Activated CD4-positive, CD25-positive, alpha-beta regulatory T cell treated with anti-CD3 and anti-CD28 coated beads, Interleukin-2, amount 50 U/mL, for 24 hours (primary cell): ENCODE measurements at regions not wholly inside any gene's neighbourhood (a gene's known extent, or its start where the extent isn't known, plus 50 kb on each side); places are given as distances from the start of the nearest gene placed in this dataset.

ENCODE experiments used
- ATAC-seq, 2 donors: fragments of 150-1000 bp; cut with Tn5 transposase; one replicate each; pipeline ENCODE4 v1.10.0; 2021; ENCODE audit warnings: mild to moderate bottlenecking in 1 of 2, moderate library complexity in 1 of 2

- ATAC-seq = no peak
Observed at GRCh38 chr1:62989497-62989896, 205.6 kb downstream of the ATG4C start.

- no peak for ATAC-seq
Observed at GRCh38 chr1:62991152-62991551, 207.2 kb downstream of the ATG4C start.

- ATAC-seq = no peak
Observed at GRCh38 chr1:62993844-62994243, 209.9 kb downstream of the ATG4C start.

GRCh38 chr1:62995173-62995572 lies 211.2 kb downstream of the ATG4C start:
- no peak for ATAC-seq

- ATAC-seq = no peak
Observed at GRCh38 chr1:62997884-62998283, 214.0 kb downstream of the ATG4C start.

- no peak for ATAC-seq
Observed at GRCh38 chr1:62998845-62999649, 215.1 kb downstream of the ATG4C start.

GRCh38 chr1:63000508-63000907 lies 216.6 kb downstream of the ATG4C start:
- no peak for ATAC-seq

GRCh38 chr1:63004868-63005267 lies 220.9 kb downstream of the ATG4C start:
- no peak for ATAC-seq

GRCh38 chr1:63005812-63006211 lies 221.9 kb downstream of the ATG4C start:
- peak in 1 of 2 donors; percentile 17 for ATAC-seq

- ATAC-seq = no peak
Observed at GRCh38 chr1:63009421-63009820, 225.5 kb downstream of the ATG4C start.

- no peak for ATAC-seq
Observed at GRCh38 chr1:63010913-63011660, 227.2 kb downstream of the ATG4C start.

GRCh38 chr1:63012339-63012738 lies 228.4 kb downstream of the ATG4C start:
- no peak for ATAC-seq

GRCh38 chr1:63014267-63014666 lies 230.3 kb downstream of the ATG4C start:
- ATAC-seq = no peak

- no peak for ATAC-seq
Observed at GRCh38 chr1:63022319-63022718, 238.4 kb downstream of the ATG4C start.

- no peak for ATAC-seq
Observed at GRCh38 chr1:63023171-63023570, 239.2 kb downstream of the ATG4C start.

- ATAC-seq = no peak
Observed at GRCh38 chr1:63023637-63024036, 239.7 kb downstream of the ATG4C start.

- ATAC-seq = no peak
Observed at GRCh38 chr1:63024132-63024531, 240.2 kb downstream of the ATG4C start.

GRCh38 chr1:63027176-63027575 lies 243.2 kb downstream of the ATG4C start:
- ATAC-seq = no peak

- ATAC-seq = no peak
Observed at GRCh38 chr1:63032171-63032570, 248.2 kb downstream of the ATG4C start.

- ATAC-seq = no peak
Observed at GRCh38 chr1:63033211-63033610, 249.3 kb downstream of the ATG4C start.

GRCh38 chr1:63034256-63034655 lies 250.3 kb downstream of the ATG4C start:
- ATAC-seq = no peak

- no peak for ATAC-seq
Observed at GRCh38 chr1:63038586-63038985, 254.7 kb downstream of the ATG4C start.

- ATAC-seq = no peak
Observed at GRCh38 chr1:63041660-63042059, 257.7 kb downstream of the ATG4C start.

- no peak for ATAC-seq
Observed at GRCh38 chr1:63042278-63042677, 258.3 kb downstream of the ATG4C start.
